ENCODE measurements at regions not wholly inside any gene's neighbourhood (a gene's known extent, or its start where the extent isn't known, plus 50 kb on each side); places are given as distances from the start of the nearest gene placed in this dataset.

DNA sequence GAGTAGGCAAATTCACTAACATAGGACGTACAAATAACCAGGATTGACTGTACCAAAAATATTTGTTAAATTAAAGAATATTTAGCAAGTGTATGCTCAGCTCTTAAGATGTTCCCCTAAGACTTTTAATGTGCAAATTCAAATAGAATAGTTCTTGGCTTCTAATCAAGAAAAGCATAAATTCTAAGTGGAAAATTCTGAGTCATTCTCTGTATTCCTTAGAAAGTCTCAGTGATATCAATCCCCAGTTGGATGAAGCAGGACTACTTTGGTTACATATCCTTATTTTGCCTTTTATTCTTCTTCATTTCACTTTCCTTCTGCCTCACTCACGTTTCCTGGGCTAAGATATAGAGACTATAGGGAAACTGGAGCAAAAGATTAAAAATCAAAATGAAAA lies 130.2 kb downstream of the IFI44 start:
- Histone ChIP-seq H3K4me1 (ENCODE audit: control insufficient read depth in 4 of 4, insufficient read depth in 4 of 4, low read length in 3 of 4) (no peaks in the 10 kb centered on the region), H3K4me3 (ENCODE audit: low read depth in 1 of 3, low read length in 3 of 3) (no peak overlapping the region), H3K9me3 (ENCODE audit: control insufficient read depth in 4 of 4, low read length in 3 of 4) (no peaks in the 10 kb centered on the region), H3K36me3 (ENCODE audit: control insufficient read depth in 4 of 4, insufficient read depth in 3 of 4, low read depth in 1 of 4, low read length in 3 of 4) (no peaks in the 10 kb centered on the region), H3K9ac (ENCODE audit: low read depth in 1 of 2, low read length in 2 of 2) (no peak overlapping the region), H3K27ac (ENCODE audit: low read depth in 1 of 2, low read length in 2 of 2) (no peak overlapping the region), H3K27me3 (ENCODE audit: control insufficient read depth in 4 of 4, insufficient read depth in 4 of 4, low read length in 3 of 4) (no peaks in the 10 kb centered on the region)
- DNase-seq (ENCODE audit: low spot score), result no peak
- TF ChIP-seq CTCF (IDR thresholded peaks at IDR 0.05; ENCODE audit: low read depth, low read length, missing input control), result no peak
- no peak for TF ChIP-seq TAF1 (conservative IDR thresholded peaks at IDR 0.05)
- TF ChIP-seq RXRA (IDR thresholded peaks at IDR 0.05), result no peak
- TF ChIP-seq, protein P1, sequence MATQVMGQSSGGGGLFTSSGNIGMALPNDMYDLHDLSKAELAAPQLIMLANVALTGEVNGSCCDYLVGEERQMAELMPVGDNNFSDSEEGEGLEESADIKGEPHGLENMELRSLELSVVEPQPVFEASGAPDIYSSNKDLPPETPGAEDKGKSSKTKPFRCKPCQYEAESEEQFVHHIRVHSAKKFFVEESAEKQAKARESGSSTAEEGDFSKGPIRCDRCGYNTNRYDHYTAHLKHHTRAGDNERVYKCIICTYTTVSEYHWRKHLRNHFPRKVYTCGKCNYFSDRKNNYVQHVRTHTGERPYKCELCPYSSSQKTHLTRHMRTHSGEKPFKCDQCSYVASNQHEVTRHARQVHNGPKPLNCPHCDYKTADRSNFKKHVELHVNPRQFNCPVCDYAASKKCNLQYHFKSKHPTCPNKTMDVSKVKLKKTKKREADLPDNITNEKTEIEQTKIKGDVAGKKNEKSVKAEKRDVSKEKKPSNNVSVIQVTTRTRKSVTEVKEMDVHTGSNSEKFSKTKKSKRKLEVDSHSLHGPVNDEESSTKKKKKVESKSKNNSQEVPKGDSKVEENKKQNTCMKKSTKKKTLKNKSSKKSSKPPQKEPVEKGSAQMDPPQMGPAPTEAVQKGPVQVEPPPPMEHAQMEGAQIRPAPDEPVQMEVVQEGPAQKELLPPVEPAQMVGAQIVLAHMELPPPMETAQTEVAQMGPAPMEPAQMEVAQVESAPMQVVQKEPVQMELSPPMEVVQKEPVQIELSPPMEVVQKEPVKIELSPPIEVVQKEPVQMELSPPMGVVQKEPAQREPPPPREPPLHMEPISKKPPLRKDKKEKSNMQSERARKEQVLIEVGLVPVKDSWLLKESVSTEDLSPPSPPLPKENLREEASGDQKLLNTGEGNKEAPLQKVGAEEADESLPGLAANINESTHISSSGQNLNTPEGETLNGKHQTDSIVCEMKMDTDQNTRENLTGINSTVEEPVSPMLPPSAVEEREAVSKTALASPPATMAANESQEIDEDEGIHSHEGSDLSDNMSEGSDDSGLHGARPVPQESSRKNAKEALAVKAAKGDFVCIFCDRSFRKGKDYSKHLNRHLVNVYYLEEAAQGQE (IDR thresholded peaks at IDR 0.05), result no peak
- no peak for TF ChIP-seq YY1 (IDR thresholded peaks at IDR 0.05)
- TF ChIP-seq ZBTB33 (IDR thresholded peaks at IDR 0.05), result no peak
- TF ChIP-seq, protein P2, sequence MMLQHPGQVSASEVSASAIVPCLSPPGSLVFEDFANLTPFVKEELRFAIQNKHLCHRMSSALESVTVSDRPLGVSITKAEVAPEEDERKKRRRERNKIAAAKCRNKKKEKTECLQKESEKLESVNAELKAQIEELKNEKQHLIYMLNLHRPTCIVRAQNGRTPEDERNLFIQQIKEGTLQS (IDR thresholded peaks at IDR 0.05), result no peak
- TF ChIP-seq SP1 (IDR thresholded peaks at IDR 0.05), result no peak
- no peak for TF ChIP-seq HNF4A (conservative IDR thresholded peaks at IDR 0.05)
- no peak for TF ChIP-seq GABPA (IDR thresholded peaks at IDR 0.05 in 1 of 2, conservative IDR thresholded peaks at IDR 0.05 in 1 of 2)
- no peak for TF ChIP-seq EGR1 (IDR thresholded peaks at IDR 0.05; ENCODE audit: low read depth in 2 of 2)
- 47% methylated on average over 2 of the region's 2 CpGs for WGBS

DNA sequence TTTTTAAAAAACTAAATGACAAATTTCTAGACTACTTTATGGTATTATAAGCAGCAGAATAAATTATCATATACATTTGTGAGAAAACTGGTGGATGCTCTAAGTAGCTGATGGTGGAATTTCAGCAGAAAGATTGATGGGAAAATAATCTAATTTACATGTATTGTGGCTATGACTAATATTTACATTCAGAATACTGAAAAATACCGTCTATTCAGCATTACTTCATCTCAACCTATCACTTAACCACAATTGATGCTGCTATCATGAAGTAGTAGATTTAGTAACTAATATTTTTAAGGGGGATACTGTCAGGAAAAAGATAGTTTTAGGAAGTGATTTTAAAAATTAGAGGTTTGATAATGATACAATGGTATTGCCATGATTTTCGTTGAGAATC lies 137.9 kb downstream of the IFI44 start:
- no peak for DNase-seq (ENCODE audit: low spot score)
- H3K9ac ChIP-seq (ENCODE audit: low read depth in 1 of 2, low read length in 2 of 2), result no peak overlapping the region
- H3K4me1 ChIP-seq (ENCODE audit: control insufficient read depth in 4 of 4, insufficient read depth in 4 of 4, low read length in 3 of 4), result no peaks in the 10 kb centered on the region
- 42% methylated on average over 2 of the region's 2 CpGs for WGBS
- H3K27ac ChIP-seq (ENCODE audit: low read depth in 1 of 2, low read length in 2 of 2), result no peak overlapping the region
- no peak overlapping the region for H3K4me3 ChIP-seq (ENCODE audit: low read depth in 1 of 3, low read length in 3 of 3)
- H3K36me3 ChIP-seq (ENCODE audit: control insufficient read depth in 4 of 4, insufficient read depth in 3 of 4, low read depth in 1 of 4, low read length in 3 of 4), result no peaks in the 10 kb centered on the region
- no peaks in the 10 kb centered on the region for H3K9me3 ChIP-seq (ENCODE audit: control insufficient read depth in 4 of 4, low read length in 3 of 4)
- TF ChIP-seq FOXA1 (IDR thresholded peaks at IDR 0.05) (no peak), FOXA2 (IDR thresholded peaks at IDR 0.05) (no peak), EGR1 (IDR thresholded peaks at IDR 0.05; ENCODE audit: low read depth in 2 of 2) (no peak), TAF1 (conservative IDR thresholded peaks at IDR 0.05) (no peak)
- TF ChIP-seq, protein P3, sequence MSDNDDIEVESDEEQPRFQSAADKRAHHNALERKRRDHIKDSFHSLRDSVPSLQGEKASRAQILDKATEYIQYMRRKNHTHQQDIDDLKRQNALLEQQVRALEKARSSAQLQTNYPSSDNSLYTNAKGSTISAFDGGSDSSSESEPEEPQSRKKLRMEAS (IDR thresholded peaks at IDR 0.05), result no peak
- peaks cover 0 to 4% (median 0%) of the 10 kb centered on the region in 4 donors for H3K27me3 ChIP-seq (ENCODE audit: control insufficient read depth in 4 of 4, insufficient read depth in 4 of 4, low read length in 3 of 4)
